Lower lobe of right lung (tissue), 2 donors: ENCODE measurements at regions not wholly inside any gene's neighbourhood (a gene's known extent, or its start where the extent isn't known, plus 50 kb on each side); places are given as distances from the start of the nearest gene placed in this dataset.

ENCODE experiments used
- ATAC-seq, 2 donors: fragments of 200-7000 bp; cut with Tn5 transposase; one replicate each; pipeline ENCODE4 v1.9.1; 2020 to 2022; ENCODE audit warnings: mild to moderate bottlenecking in 2 of 2, moderate library complexity in 2 of 2
- DNase-seq: peaks from one replicate; pipeline ENCODE4 v3.0.0-alpha.2; 2020
- H3K27ac ChIP-seq: fragments of 200-600 bp; one replicate; pipeline ENCODE4 v1.8.0; 2022
- H3K27me3 ChIP-seq: fragments of 200-600 bp; one replicate; pipeline ENCODE4 v1.8.0; 2022; ENCODE audit warnings: low read depth
- H3K36me3 ChIP-seq: fragments of 200-600 bp; one replicate; pipeline ENCODE4 v1.8.0; 2022; ENCODE audit warnings: mild to moderate bottlenecking
- H3K4me1 ChIP-seq: fragments of 200-600 bp; one replicate; pipeline ENCODE4 v1.8.0; 2022
- H3K4me3 ChIP-seq: fragments of 200-600 bp; one replicate; pipeline ENCODE4 v1.8.0; 2022; ENCODE audit warnings: mild to moderate bottlenecking
- H3K9me3 ChIP-seq: fragments of 200-600 bp; one replicate; pipeline ENCODE4 v1.8.0; 2022
- intact Hi-C: fragments of 100-400 bp; cut with DNase I; formaldehyde crosslinking; loops from one replicate; pipeline ENCODE4 v1.11.0; 2022
- TF ChIP-seq, protein P1 (sequence below): fragments of 200-600 bp; IDR thresholded peaks from one replicate; pipeline ENCODE4 v1.8.0; 2022; ENCODE audit warnings: antibody characterized with exemption, mild to moderate bottlenecking
- donor health status: DM: no; HTN: yes; CAD: no; lungs with severe emphysema.

DNA sequence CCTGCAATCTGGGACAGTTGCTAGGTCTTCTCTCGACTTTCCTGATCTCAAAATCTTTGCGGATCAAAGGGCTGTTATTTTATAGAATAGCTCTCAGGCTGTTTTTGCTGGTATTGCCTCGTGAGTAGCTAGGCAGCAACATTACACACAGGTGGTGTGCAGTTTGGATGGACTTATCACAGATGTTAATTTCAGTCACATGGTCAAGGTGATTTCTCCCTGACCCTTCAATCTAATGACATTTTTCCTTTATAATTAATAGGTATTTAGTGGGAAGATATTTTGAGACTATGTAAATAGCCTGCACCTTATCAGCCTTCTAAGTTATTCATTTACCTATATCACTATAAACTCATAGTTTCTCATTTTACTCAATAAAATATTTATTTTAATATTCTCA, 309.6 kb upstream of the PRKCQ start:
- H3K27ac ChIP-seq, result no peak overlapping the region
- no peak for ATAC-seq
- no peaks in the 10 kb centered on the region for H3K9me3 ChIP-seq
- intact Hi-C loops, result no loop called here
- no peaks in the 10 kb centered on the region for H3K36me3 ChIP-seq
- no peaks in the 10 kb centered on the region for H3K4me1 ChIP-seq
- H3K4me3 ChIP-seq, result no peak overlapping the region
- TF ChIP-seq, protein P1, sequence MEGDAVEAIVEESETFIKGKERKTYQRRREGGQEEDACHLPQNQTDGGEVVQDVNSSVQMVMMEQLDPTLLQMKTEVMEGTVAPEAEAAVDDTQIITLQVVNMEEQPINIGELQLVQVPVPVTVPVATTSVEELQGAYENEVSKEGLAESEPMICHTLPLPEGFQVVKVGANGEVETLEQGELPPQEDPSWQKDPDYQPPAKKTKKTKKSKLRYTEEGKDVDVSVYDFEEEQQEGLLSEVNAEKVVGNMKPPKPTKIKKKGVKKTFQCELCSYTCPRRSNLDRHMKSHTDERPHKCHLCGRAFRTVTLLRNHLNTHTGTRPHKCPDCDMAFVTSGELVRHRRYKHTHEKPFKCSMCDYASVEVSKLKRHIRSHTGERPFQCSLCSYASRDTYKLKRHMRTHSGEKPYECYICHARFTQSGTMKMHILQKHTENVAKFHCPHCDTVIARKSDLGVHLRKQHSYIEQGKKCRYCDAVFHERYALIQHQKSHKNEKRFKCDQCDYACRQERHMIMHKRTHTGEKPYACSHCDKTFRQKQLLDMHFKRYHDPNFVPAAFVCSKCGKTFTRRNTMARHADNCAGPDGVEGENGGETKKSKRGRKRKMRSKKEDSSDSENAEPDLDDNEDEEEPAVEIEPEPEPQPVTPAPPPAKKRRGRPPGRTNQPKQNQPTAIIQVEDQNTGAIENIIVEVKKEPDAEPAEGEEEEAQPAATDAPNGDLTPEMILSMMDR, result no peak
- no peak for DNase-seq
- peaks cover 4% of the 10 kb centered on the region for H3K27me3 ChIP-seq

- Histone ChIP-seq H3K36me3 (no peaks in the 10 kb centered on the region), H3K9me3 (no peaks in the 10 kb centered on the region), H3K4me1 (no peaks in the 10 kb centered on the region), H3K4me3 (no peak overlapping the region), H3K27me3 (peaks cover 4% of the 10 kb centered on the region), H3K27ac (no peak overlapping the region)
- intact Hi-C loops, result no loop called here
- DNase-seq (no peak), ATAC-seq (no peak)
- TF ChIP-seq, protein P1, result no peak
These were observed 308.4 kb upstream of the PRKCQ start for GRCh38 chr10:6888434-6888833.

DNA sequence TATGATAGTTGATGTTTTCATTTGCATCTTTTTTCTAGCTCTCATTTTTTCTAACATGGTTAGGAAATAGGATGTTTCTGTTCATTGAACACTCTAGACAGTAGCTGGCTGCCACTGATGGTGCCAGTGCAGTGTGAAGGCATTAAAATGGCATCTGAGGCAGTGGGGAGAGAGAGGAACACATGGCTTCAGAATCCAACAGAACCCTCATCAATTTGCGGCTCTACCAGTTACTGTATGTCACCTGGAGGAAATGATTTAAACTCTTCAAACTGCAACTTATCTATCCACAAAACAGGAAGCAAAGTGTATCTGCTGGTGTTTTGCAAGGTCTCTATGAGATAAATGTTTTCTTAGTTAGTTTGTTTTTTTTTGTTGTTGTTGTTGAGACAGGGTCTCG, 305.2 kb upstream of the PRKCQ start:
- TF ChIP-seq, protein P1, result no peak
- intact Hi-C loops, result no loop called here
- no peaks in the 10 kb centered on the region for H3K27me3 ChIP-seq
- no peak for DNase-seq
- H3K27ac ChIP-seq, result no peak overlapping the region
- no peaks in the 10 kb centered on the region for H3K9me3 ChIP-seq
- no peak for ATAC-seq
- no peaks in the 10 kb centered on the region for H3K4me1 ChIP-seq
- no peak overlapping the region for H3K4me3 ChIP-seq
- H3K36me3 ChIP-seq, result no peaks in the 10 kb centered on the region

- Histone ChIP-seq H3K4me3 (no peak overlapping the region), H3K27me3 (peaks cover 4% of the 10 kb centered on the region), H3K9me3 (no peaks in the 10 kb centered on the region), H3K4me1 (no peaks in the 10 kb centered on the region), H3K27ac (no peak overlapping the region), H3K36me3 (no peaks in the 10 kb centered on the region)
- no peak for ATAC-seq
- TF ChIP-seq, protein P1, result no peak
- DNase-seq, result no peak
- intact Hi-C loops, result no loop called here
These were observed 301.9 kb upstream of the PRKCQ start for GRCh38 chr10:6881987-6882386.

DNA sequence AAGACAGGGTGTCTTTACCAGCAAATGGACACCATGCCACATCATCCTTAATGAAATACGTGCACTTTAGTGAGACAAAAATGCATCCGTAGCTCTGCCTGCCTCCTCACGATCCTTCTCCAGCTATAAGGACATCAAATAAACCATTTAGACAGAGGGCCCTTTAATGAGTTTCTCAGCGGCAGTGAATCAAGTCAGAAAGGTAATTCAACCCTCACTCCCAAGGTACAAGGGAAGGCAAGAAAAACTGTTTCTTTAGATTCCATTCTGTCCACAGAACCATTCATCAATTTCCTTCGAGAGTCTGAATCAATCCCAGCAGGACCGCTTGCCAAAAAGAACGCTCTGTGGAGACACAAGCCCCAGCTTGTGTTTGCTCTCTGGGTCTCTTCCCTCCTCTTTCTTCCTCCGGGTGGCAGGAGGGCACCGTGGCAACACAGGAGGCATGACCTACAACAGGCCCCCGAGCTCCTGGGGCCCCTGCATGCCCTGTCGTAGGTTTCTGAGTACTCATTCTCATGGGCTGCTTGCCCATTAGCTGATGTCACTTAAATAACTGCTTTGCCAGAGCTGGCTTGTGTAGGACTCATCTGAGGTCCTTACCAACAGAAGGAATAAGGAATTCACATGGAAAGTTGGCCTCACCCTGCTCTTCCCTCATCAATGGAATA, 297.8 kb upstream of the PRKCQ start:
- Histone ChIP-seq H3K4me1 (no peaks in the 10 kb centered on the region), H3K4me3 (no peak overlapping the region), H3K36me3 (no peaks in the 10 kb centered on the region), H3K9me3 (no peaks in the 10 kb centered on the region), H3K27me3 (peaks cover 4% of the 10 kb centered on the region), H3K27ac (no peak overlapping the region)
- intact Hi-C loops, result no loop called here
- TF ChIP-seq, protein P1, result no peak
- ATAC-seq, result no peak
- no peak for DNase-seq

DNA sequence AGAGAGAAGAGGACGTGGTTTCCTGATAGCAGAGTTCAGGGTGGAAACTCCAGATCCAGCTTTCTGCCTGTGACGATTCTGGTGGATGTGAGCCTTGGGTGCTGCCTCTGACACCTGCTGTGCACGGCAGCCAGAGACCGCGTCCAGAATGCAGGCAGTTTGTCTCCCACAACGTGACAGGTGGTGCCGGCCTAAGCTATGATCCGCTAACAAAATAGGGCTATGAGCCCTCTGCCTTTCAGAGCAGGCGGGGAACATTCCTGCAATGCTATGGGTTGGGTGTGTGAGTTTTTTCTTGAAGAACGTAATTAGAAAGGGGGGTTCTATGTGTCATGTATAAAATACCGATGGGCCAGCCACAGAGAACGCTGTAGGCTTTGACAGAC, 297.3 kb upstream of the PRKCQ start:
- peaks cover 4% of the 10 kb centered on the region for H3K27me3 ChIP-seq
- TF ChIP-seq, protein P1, result no peak
- no peak for DNase-seq
- no peaks in the 10 kb centered on the region for H3K36me3 ChIP-seq
- intact Hi-C loops, result no loop called here
- H3K9me3 ChIP-seq, result no peaks in the 10 kb centered on the region
- no peak overlapping the region for H3K4me3 ChIP-seq
- H3K27ac ChIP-seq, result no peak overlapping the region
- no peaks in the 10 kb centered on the region for H3K4me1 ChIP-seq
- no peak for ATAC-seq
